Kidney (tissue), 13 donors: ENCODE measurements at regions not wholly inside any gene's neighbourhood (a gene's known extent, or its start where the extent isn't known, plus 50 kb on each side); places are given as distances from the start of the nearest gene placed in this dataset.

ENCODE experiments used
- DNase-seq, 5 donors: peaks; one replicate each; pipeline ENCODE4 v3.0.0-alpha.2; 2013 to 2020
- FAIRE-seq: peaks from 2 replicates; lab custom pipeline; 2012; peaks lifted over from hg19 to GRCh38; lab: Jason Lieb, UNC
- H3K27ac ChIP-seq, 2 donors: one replicate each; pipeline ENCODE4 v1.7.0; 2013; ENCODE audit warnings: low read depth in 2 of 2, low read length in 2 of 2, inconsistent platforms in 1 of 2
- H3K27me3 ChIP-seq: one replicate; pipeline ENCODE4 v1.7.1; 2013; ENCODE audit warnings: low read length, inconsistent platforms; ENCODE audit not compliant: control insufficient read depth, insufficient read depth
- H3K36me3 ChIP-seq, 3 donors: one replicate each; pipeline versions ENCODE4 v1.7.0 to v1.7.1; 2013; ENCODE audit warnings: low read length in 3 of 3, control low read depth in 1 of 3, inconsistent platforms in 1 of 3; ENCODE audit not compliant: insufficient read depth in 3 of 3, control insufficient read depth in 2 of 3
- H3K4me1 ChIP-seq, 3 donors: one replicate each; pipeline versions ENCODE4 v1.7.0 to v1.7.1; 2013; ENCODE audit warnings: low read length in 3 of 3, inconsistent platforms in 1 of 3, low read depth in 1 of 3; ENCODE audit not compliant: control insufficient read depth in 2 of 3, insufficient read depth in 2 of 3
- H3K4me3 ChIP-seq, 3 donors: one replicate each; pipeline versions ENCODE4 v1.7.0 to v1.8.1; 2013; ENCODE audit warnings: low read length in 3 of 3, control low read depth in 1 of 3, inconsistent platforms in 1 of 3
- H3K9ac ChIP-seq, 3 donors: one replicate each; pipeline versions ENCODE4 v1.7.0 to v1.7.1; 2013; ENCODE audit warnings: low read length in 3 of 3, control low read depth in 1 of 3, inconsistent platforms in 1 of 3
- H3K9me3 ChIP-seq, 3 donors: one replicate each; pipeline versions ENCODE4 v1.7.0 to v1.7.1; 2013; ENCODE audit warnings: low read length in 3 of 3, control low read depth in 1 of 3, inconsistent platforms in 1 of 3; ENCODE audit not compliant: control insufficient read depth in 2 of 3, insufficient read depth in 1 of 3
- CTCF ChIP-seq: IDR thresholded peaks from 3 replicates; pipeline ENCODE4 v1.5.1; 2012; ENCODE audit warnings: mild to moderate bottlenecking, moderate library complexity, borderline replicate concordance; ENCODE audit not compliant: insufficient read depth; ENCODE audit errors: extremely low read depth
- intact Hi-C: fragments of 100-400 bp; cut with DNase I; formaldehyde crosslinking; loops from one replicate; pipeline ENCODE4 v1.11.1; 2022
- donor health status: control.
- donor health status: control.
- donor health status: control.
- donor health status: control.
- donor health status: control.
- donor health status: DM: yes; HTN: yes; CAD: no.
- donor health status: Normal renal cell carcinoma (clear cell type).

GRCh38 chrX:55981603-55982002 lies 250.6 kb upstream of the KLF8 start:
- Histone ChIP-seq H3K27ac (no peak overlapping the region), H3K36me3 (no peaks in the 10 kb centered on the region), H3K4me3 (no peak overlapping the region), H3K4me1 (no peaks in the 10 kb centered on the region), H3K9ac (no peak overlapping the region), H3K27me3 (no peaks in the 10 kb centered on the region), H3K9me3 (peaks cover 0 to 2% (median 2%) of the 10 kb centered on the region in 3 donors)
- intact Hi-C loops = no loop called here
- no peak for TF ChIP-seq CTCF
- no peak for DNase-seq
- FAIRE-seq = no peak

GRCh38 chrX:55996649-55997048 lies 235.5 kb upstream of the KLF8 start:
- H3K9ac ChIP-seq = no peak overlapping the region
- no peak overlapping the region for H3K4me3 ChIP-seq
- intact Hi-C loops = no loop called here
- DNase-seq = no peak
- no peaks in the 10 kb centered on the region for H3K36me3 ChIP-seq
- no peaks in the 10 kb centered on the region for H3K27me3 ChIP-seq
- H3K4me1 ChIP-seq = no peaks in the 10 kb centered on the region
- TF ChIP-seq CTCF = no peak
- H3K9me3 ChIP-seq = peaks cover 0 to 1% (median 0%) of the 10 kb centered on the region in 3 donors
- H3K27ac ChIP-seq = no peak overlapping the region
- FAIRE-seq = no peak

GRCh38 chrX:56000174-56000573 lies 232.0 kb upstream of the KLF8 start:
- no peak for TF ChIP-seq CTCF
- intact Hi-C loops = no loop called here
- H3K4me1 ChIP-seq = no peaks in the 10 kb centered on the region
- no peaks in the 10 kb centered on the region for H3K27me3 ChIP-seq
- no peaks in the 10 kb centered on the region for H3K9me3 ChIP-seq
- no peak for FAIRE-seq
- no peak for DNase-seq
- no peaks in the 10 kb centered on the region for H3K36me3 ChIP-seq
- H3K27ac ChIP-seq = no peak overlapping the region
- no peak overlapping the region for H3K9ac ChIP-seq
- H3K4me3 ChIP-seq = no peak overlapping the region

DNA sequence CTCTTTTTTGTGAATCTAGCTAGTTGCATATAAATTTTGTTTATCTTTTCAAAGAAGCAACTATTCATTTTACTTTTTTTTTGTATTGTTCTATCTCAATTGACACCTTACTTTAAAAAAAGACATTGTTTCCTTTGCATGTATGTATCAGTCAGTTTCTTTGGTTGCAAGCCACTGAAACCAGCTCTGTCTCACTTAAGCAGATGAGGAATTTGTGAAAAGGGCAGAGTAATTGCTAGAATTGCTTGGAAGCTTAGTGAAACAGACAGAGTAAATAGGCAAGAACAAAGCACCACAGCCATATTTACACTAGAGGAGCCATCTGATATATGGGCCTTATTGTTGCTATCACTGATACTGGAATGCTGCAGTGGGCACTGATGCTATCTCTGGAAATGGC lies 231.4 kb upstream of the KLF8 start:
- no peak overlapping the region for H3K27ac ChIP-seq
- TF ChIP-seq CTCF = no peak
- H3K27me3 ChIP-seq = no peaks in the 10 kb centered on the region
- H3K9me3 ChIP-seq = no peaks in the 10 kb centered on the region
- DNase-seq (no peak), FAIRE-seq (no peak)
- H3K4me3 ChIP-seq = no peak overlapping the region
- H3K9ac ChIP-seq = no peak overlapping the region
- intact Hi-C loops = no loop called here
- no peaks in the 10 kb centered on the region for H3K36me3 ChIP-seq
- H3K4me1 ChIP-seq = no peaks in the 10 kb centered on the region
